ENCODE measurements at regions not wholly inside any gene's neighbourhood (a gene's known extent, or its start where the extent isn't known, plus 50 kb on each side); places are given as distances from the start of the nearest gene placed in this dataset.

- TF ChIP-seq ZSCAN23 (tag by site-specific recombination; IDR thresholded peaks at IDR 0.05) = no peak
- no peak for TF ChIP-seq ZNF362 (tag by site-specific recombination; IDR thresholded peaks at IDR 0.05)
- no peak for TF ChIP-seq ZNF501 (tag by site-specific recombination; IDR thresholded peaks at IDR 0.05)
- no peak for TF ChIP-seq ZNF302 (tag by site-specific recombination; IDR thresholded peaks at IDR 0.05; ENCODE audit: low read depth)
- no peak for TF ChIP-seq ZNF530 (tag by site-specific recombination; IDR thresholded peaks at IDR 0.05; ENCODE audit: low read depth)
- TF ChIP-seq ZNF555 (tag by site-specific recombination; conservative IDR thresholded peaks at IDR 0.05) = no peak
- TF ChIP-seq BCL11B (tag by site-specific recombination; IDR thresholded peaks at IDR 0.05; ENCODE audit: low read depth) = no peak
- TF ChIP-seq KLF7 (tag by site-specific recombination; IDR thresholded peaks at IDR 0.05; ENCODE audit: borderline replicate concordance) = no peak
- TF ChIP-seq ZNF121 (tag by site-specific recombination; IDR thresholded peaks at IDR 0.05) = no peak
- TF ChIP-seq PRDM2 (tag by site-specific recombination; IDR thresholded peaks at IDR 0.05; ENCODE audit: borderline replicate concordance) = no peak
- no peak for TF ChIP-seq SCRT1 (tag by site-specific recombination; IDR thresholded peaks at IDR 0.05; ENCODE audit: borderline replicate concordance)
Observed at GRCh38 chr5:152218694-152219093, 186.4 kb downstream of the NMUR2 start (continued).

GRCh38 chr5:152205804-152206203 is 199.3 kb downstream of the NMUR2 start:
- no peak overlapping the region for H3K27ac ChIP-seq (ENCODE audit: extremely low read depth, low read depth, low read length)
- H3K4me1 ChIP-seq (ENCODE audit: control insufficient read depth, insufficient read depth, low read length) = no peaks in the 10 kb centered on the region
- POLR2A ChIA-PET = no interaction called here
- no peak for TF ChIP-seq SALL2 (tag by site-specific recombination; IDR thresholded peaks at IDR 0.05; ENCODE audit: borderline replicate concordance)
- CTCF ChIA-PET = no interaction called here
- no peaks in the 10 kb centered on the region for H3K36me3 ChIP-seq (ENCODE audit: control insufficient read depth in 2 of 2, insufficient read depth in 1 of 2, low read length in 2 of 2)
- no peak overlapping the region for H3K4me3 ChIP-seq (ENCODE audit: low read depth, low read length)
- no peaks in the 10 kb centered on the region for H3K9me3 ChIP-seq (ENCODE audit: control insufficient read depth, insufficient read depth, low read depth, low read length)

GRCh38 chr5:152202321-152202720 is 202.8 kb downstream of the NMUR2 start:
- Histone ChIP-seq H3K27ac (ENCODE audit: extremely low read depth, low read depth, low read length) (no peak overlapping the region), H3K36me3 (ENCODE audit: control insufficient read depth in 2 of 2, insufficient read depth in 1 of 2, low read length in 2 of 2) (no peaks in the 10 kb centered on the region), H3K4me1 (ENCODE audit: control insufficient read depth, insufficient read depth, low read length) (no peaks in the 10 kb centered on the region), H3K9me3 (ENCODE audit: control insufficient read depth, insufficient read depth, low read depth, low read length) (no peaks in the 10 kb centered on the region), H3K4me3 (ENCODE audit: low read depth, low read length) (no peak overlapping the region)
- CTCF ChIA-PET = no interaction called here
- POLR2A ChIA-PET = no interaction called here
- no peak for TF ChIP-seq ZNF354C (tag by site-specific recombination; IDR thresholded peaks at IDR 0.05; ENCODE audit: borderline replicate concordance, low read depth)
- no peak for TF ChIP-seq ZNF121 (tag by site-specific recombination; IDR thresholded peaks at IDR 0.05)
- no peak for TF ChIP-seq PATZ1 (tag by site-specific recombination; IDR thresholded peaks at IDR 0.05)
- no peak for TF ChIP-seq ZNF560 (tag by site-specific recombination; IDR thresholded peaks at IDR 0.05; ENCODE audit: borderline replicate concordance)
- no peak for TF ChIP-seq ZNF138 (tag by site-specific recombination; IDR thresholded peaks at IDR 0.05; ENCODE audit: borderline replicate concordance)
- TF ChIP-seq OSR2 (tag by site-specific recombination; IDR thresholded peaks at IDR 0.05) = no peak
- no peak for TF ChIP-seq ZNF10 (tag by site-specific recombination; IDR thresholded peaks at IDR 0.05)
- TF ChIP-seq REPIN1 (tag by site-specific recombination; IDR thresholded peaks at IDR 0.05; ENCODE audit: low read depth) = no peak
- no peak for TF ChIP-seq ZNF530 (tag by site-specific recombination; IDR thresholded peaks at IDR 0.05; ENCODE audit: low read depth)
- TF ChIP-seq ATF2 (tag by site-specific recombination; IDR thresholded peaks at IDR 0.05; ENCODE audit: low read depth) = no peak
- TF ChIP-seq YY2 (tag by site-specific recombination; IDR thresholded peaks at IDR 0.05) = no peak
- TF ChIP-seq ZBTB6 (tag by site-specific recombination; IDR thresholded peaks at IDR 0.05) = no peak
